HFFc6 (cell line): ENCODE measurements at regions not wholly inside any gene's neighbourhood (a gene's known extent, or its start where the extent isn't known, plus 50 kb on each side); places are given as distances from the start of the nearest gene placed in this dataset.

Source experiments
- DNase-seq: peaks from one replicate; pipeline ENCODE4 v3.0.0-alpha.2; 2018
- H3K27ac Mint-ChIP-seq: 2 replicates; pipeline ENCODE4 v1.8.0; 2020; ENCODE audit warnings: mild to moderate bottlenecking, mixed read lengths
- H3K27me3 Mint-ChIP-seq: 2 replicates; pipeline ENCODE4 v1.8.0; 2021; ENCODE audit warnings: mild to moderate bottlenecking, moderate library complexity, mixed read lengths; ENCODE audit not compliant: insufficient read depth
- H3K36me3 Mint-ChIP-seq: 2 replicates; pipeline ENCODE4 v1.8.0; 2021; ENCODE audit warnings: low read depth, mixed read lengths
- H3K4me1 Mint-ChIP-seq: 2 replicates; pipeline ENCODE4 v1.8.0; 2020; ENCODE audit warnings: low read depth, mixed read lengths
- H3K4me3 Mint-ChIP-seq: 2 replicates; pipeline ENCODE4 v1.8.0; 2020; ENCODE audit warnings: mild to moderate bottlenecking, moderate library complexity, mixed read lengths
- H3K9me3 Mint-ChIP-seq: 2 replicates; pipeline ENCODE4 v1.8.0; 2020; ENCODE audit warnings: mild to moderate bottlenecking, mixed read lengths
- TF ChIP-seq, protein P1 (sequence below): fragments of 200-600 bp; sonication (generic); IDR thresholded peaks from 2 replicates; pipeline ENCODE4 v1.5.0; 2021; ENCODE audit warnings: antibody characterized with exemption, mild to moderate bottlenecking

GRCh38 chr11:71336176-71336995, 84.0 kb upstream of the SHANK2 start:
- Mint-ChIP-seq H3K27ac (no peak overlapping the region), H3K4me1 (peaks cover 6% of the 10 kb centered on the region; the same call in 1 of the 2 replicates)
- DNase-seq, result no peak

DNA sequence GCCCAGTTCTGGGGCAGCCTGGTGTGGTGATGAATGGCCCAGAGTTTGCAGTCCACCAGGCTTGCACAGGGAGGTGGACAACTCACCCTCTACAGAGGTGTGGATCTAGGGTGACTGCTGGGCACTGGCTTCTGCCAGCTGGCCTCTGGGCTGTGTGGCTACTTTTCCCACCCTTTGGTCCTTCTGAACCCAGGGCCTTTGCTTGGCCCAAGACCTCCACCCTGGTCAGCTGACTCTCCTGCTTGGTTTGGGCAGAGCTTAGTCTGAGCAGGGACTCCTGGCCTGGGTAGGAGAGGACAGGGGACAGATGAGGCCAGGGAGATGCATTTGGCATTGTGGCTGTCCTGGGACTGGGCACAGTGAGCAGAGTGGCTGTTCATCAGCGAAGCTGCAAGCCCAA, 83.0 kb upstream of the SHANK2 start:
- peaks cover 49% of the 10 kb centered on the region for H3K27me3 Mint-ChIP-seq
- H3K36me3 Mint-ChIP-seq, result no peaks in the 10 kb centered on the region
- H3K4me3 Mint-ChIP-seq, result no peak overlapping the region
- H3K27ac Mint-ChIP-seq, result no peak overlapping the region
- H3K4me1 Mint-ChIP-seq, result peaks cover 6% of the 10 kb centered on the region; the same call in 1 of the 2 replicates
- H3K9me3 Mint-ChIP-seq, result no peaks in the 10 kb centered on the region; the same call in 1 of the 2 replicates
- TF ChIP-seq, protein P1, sequence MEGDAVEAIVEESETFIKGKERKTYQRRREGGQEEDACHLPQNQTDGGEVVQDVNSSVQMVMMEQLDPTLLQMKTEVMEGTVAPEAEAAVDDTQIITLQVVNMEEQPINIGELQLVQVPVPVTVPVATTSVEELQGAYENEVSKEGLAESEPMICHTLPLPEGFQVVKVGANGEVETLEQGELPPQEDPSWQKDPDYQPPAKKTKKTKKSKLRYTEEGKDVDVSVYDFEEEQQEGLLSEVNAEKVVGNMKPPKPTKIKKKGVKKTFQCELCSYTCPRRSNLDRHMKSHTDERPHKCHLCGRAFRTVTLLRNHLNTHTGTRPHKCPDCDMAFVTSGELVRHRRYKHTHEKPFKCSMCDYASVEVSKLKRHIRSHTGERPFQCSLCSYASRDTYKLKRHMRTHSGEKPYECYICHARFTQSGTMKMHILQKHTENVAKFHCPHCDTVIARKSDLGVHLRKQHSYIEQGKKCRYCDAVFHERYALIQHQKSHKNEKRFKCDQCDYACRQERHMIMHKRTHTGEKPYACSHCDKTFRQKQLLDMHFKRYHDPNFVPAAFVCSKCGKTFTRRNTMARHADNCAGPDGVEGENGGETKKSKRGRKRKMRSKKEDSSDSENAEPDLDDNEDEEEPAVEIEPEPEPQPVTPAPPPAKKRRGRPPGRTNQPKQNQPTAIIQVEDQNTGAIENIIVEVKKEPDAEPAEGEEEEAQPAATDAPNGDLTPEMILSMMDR, result no peak
- no peak for DNase-seq

More at GRCh38 chr11:71336176-71336995, 84.0 kb upstream of the SHANK2 start:
- no peaks in the 10 kb centered on the region for H3K36me3 Mint-ChIP-seq
- TF ChIP-seq, protein P1, result no peak
- H3K9me3 Mint-ChIP-seq, result no peaks in the 10 kb centered on the region; the same call in 1 of the 2 replicates
- peaks cover 50% of the 10 kb centered on the region for H3K27me3 Mint-ChIP-seq
- H3K4me3 Mint-ChIP-seq, result no peak overlapping the region

- H3K4me1 Mint-ChIP-seq, result peaks cover 2% of the 10 kb centered on the region; the same call in 1 of the 2 replicates
- DNase-seq, result no peak
- no peaks in the 10 kb centered on the region; the same call in 1 of the 2 replicates for H3K9me3 Mint-ChIP-seq
- H3K36me3 Mint-ChIP-seq, result no peaks in the 10 kb centered on the region
- TF ChIP-seq, protein P1, result no peak
- no peak overlapping the region for H3K27ac Mint-ChIP-seq
- peaks cover 46% of the 10 kb centered on the region for H3K27me3 Mint-ChIP-seq
- no peak overlapping the region for H3K4me3 Mint-ChIP-seq
These were observed 81.8 kb upstream of the SHANK2 start for GRCh38 chr11:71334191-71334590.

DNA sequence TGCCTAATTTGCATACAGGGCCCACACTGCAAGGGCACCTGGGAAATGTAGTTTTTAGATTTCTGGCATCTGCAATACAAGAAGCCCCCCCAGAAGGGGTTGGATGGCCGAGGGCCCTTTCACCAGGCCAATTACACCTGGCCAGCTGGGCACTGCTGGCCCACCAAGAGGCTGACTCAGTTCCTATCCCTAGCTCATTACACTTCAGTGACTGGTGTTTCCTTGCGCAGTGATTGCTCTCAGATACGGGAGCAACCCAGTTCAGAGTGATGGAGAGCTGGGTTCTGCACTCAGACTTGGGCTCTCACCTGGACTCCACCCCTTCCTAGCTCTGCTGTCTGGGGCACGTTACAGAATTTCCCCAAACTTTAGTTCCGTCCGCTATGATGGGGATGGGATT, 81.1 kb upstream of the SHANK2 start:
- DNase-seq, result no peak
- H3K4me3 Mint-ChIP-seq, result no peak overlapping the region
- H3K4me1 Mint-ChIP-seq, result no peaks in the 10 kb centered on the region
- no peaks in the 10 kb centered on the region for H3K36me3 Mint-ChIP-seq
- no peaks in the 10 kb centered on the region; the same call in 1 of the 2 replicates for H3K9me3 Mint-ChIP-seq
- TF ChIP-seq, protein P1, result no peak
- H3K27ac Mint-ChIP-seq, result no peak overlapping the region
- H3K27me3 Mint-ChIP-seq, result peaks cover 42% of the 10 kb centered on the region

DNA sequence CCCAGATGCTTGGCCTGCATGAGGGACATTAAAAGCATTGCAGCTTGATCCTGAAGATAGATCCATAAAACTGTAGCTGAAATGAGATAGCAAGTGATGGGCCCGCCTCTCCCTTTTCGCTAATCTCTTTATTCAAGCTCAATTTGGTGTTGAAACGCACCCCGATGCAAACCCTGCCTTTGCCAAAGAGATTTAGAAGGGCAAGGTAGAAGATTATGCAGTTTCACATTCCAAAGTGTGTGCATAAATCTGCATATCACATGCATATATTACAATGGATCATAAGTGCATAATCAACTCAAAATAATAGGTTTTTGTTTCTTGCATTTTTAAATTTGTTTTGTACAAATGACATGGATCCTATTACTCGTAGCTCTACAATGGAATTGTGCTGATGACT, 80.1 kb upstream of the SHANK2 start:
- Mint-ChIP-seq H3K27ac (no peak overlapping the region), H3K4me3 (no peak overlapping the region), H3K4me1 (no peaks in the 10 kb centered on the region), H3K27me3 (peaks cover 36% of the 10 kb centered on the region), H3K36me3 (no peaks in the 10 kb centered on the region), H3K9me3 (no peaks in the 10 kb centered on the region; the same call in 1 of the 2 replicates)
- no peak for DNase-seq
- TF ChIP-seq, protein P1, result no peak
